GM18870 (cell line): ENCODE measurements at regions not wholly inside any gene's neighbourhood (a gene's known extent, or its start where the extent isn't known, plus 50 kb on each side); places are given as distances from the start of the nearest gene placed in this dataset.
"Not testable (repeated sequence)": the region's sequence is repeated elsewhere in the genome, so short reads cannot be mapped to it uniquely, and the experiment has no call there.

ENCODE experiments used
- ATAC-seq: cut with Tn5 transposase; IDR thresholded peaks from one replicate; pipeline ENCODE4 v1.9.1; 2021; ENCODE audit warnings: moderate library complexity; ENCODE audit not compliant: unreplicated experiment

DNA sequence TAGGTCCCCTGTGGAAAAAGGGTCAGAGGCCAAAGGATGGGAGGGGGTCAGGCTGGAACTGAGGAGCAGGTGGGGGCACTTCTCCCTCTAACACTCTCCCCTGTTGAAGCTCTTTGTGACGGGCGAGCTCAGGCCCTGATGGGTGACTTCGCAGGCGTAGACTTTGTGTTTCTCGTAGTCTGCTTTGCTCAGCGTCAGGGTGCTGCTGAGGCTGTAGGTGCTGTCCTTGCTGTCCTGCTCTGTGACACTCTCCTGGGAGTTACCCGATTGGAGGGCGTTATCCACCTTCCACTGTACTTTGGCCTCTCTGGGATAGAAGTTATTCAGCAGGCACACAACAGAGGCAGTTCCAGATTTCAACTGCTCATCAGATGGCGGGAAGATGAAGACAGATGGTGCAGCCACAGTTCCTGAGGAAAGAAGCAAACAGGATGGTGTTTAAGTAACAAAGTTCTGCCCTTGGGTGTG, 165.8 kb downstream of the RPIA start:
- ATAC-seq: no peak

DNA sequence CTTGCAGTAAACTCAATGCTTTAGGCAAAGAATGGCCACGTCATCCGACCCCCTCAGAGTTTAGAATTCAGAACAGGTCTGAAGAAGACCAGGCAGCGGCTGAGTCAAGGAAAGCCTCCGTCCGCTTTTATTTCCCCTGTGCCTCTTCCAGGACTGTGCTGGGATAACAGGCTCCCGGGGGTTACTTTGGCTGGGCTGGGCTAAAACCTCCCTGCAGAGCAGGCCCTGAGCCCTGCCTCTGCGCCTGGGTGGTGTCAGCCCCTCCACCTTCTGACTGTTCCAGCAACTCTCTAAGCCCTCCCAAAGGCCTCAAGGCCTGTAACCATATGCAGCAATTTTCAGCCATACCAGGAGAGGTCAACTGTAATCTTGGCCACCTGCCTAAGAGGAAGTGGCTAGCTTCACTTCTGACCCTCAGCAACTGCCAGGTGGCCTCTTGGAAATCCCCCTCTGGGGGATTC, 166.5 kb downstream of the RPIA start:
- ATAC-seq: no peak

DNA sequence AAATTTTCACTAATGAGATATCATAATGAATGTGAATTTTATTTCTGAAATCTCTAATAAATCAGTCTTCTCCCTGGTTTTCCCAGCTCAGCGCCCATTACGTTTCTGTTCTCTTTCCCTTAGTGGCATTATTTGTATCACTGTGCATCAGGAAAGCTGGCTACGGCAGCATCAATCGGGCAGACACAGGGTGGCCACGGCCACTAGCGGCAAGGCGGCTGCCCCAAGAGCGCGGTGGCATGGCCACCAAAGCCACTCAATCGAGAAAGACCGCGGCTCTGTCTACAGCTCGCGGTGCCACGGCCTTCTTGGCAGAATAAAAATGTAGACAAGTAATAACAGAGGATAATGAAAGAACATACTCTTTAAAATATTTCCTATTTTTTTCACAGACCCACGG, 168.0 kb downstream of the RPIA start:
- no peak for ATAC-seq

DNA sequence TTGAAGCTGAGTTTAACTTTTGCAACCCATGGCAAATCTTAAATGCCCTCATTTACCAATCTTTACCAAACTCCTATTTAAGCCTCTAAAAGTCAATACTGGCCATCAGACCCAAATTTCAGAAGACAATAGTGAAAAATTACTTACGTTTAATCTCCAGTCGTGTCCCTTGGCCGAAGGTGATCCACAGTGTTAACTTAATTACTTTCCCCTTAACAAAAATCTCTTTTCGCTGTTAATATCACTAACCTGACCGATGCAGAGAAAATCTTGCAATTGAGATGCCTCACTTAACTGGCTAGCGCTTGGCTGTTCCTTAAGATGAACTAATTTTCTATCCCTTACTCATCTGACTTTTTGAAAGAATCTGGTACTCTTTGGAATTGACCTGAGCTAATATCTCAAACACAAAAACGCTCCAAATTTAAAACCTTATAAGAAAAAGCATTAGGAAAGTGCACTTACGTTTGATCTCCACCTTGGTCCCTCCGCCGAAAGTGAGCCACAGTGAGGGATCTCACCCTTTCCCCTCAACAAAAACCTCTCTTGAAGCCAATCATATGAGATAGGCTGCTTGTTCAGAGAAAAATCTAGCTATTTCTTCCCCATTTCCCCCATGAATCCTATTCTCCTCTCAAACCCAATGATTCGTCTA, 169.1 kb downstream of the RPIA start:
- no peak for ATAC-seq

DNA sequence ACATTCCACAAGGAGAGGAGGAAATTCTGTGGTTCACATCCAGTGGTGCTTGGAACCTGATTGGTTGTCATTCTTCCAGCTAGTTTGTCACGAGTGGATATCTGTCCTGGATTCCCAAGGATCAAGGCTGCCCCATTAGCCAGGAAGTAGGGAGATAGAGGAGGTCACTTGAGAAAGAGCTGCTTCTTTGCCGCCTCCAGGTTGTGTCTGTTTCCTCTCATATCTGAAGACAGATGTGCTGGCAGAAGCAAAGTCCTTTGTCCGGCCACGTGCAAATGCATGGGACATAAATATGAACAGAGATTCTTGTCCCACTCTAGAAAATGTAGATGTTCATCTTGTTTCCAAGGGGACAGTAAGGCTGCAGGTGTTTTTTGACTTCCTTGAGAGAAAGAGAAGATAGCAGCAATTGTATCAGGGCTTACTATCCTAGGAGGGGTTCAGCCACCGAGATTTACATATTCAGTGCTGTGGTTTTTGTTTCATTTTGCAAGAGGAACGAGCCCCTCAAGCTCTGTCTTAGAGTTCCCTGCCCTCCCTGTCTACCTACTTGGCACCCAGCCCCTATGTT, 174.4 kb downstream of the RPIA start:
- no peak for ATAC-seq

DNA sequence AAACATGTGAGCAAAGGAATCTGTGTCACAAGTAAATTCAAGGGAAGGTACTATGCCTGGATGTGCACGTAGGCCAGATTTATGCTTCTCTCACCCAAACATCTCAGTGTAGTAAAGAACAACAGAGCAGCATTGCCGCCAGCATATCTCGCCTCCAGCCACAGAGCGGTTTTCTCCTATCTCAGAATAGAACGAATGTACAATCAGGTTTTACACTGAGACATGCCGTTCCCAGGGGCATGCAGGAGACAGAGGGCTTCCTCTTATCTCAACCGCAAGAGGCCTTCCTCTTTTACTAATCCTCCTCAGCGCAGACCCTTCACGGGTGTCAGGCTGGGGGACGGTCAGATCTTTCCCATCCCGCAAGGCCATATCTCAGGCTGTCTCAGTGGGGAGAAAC, 175.3 kb downstream of the RPIA start:
- ATAC-seq: no peak

DNA sequence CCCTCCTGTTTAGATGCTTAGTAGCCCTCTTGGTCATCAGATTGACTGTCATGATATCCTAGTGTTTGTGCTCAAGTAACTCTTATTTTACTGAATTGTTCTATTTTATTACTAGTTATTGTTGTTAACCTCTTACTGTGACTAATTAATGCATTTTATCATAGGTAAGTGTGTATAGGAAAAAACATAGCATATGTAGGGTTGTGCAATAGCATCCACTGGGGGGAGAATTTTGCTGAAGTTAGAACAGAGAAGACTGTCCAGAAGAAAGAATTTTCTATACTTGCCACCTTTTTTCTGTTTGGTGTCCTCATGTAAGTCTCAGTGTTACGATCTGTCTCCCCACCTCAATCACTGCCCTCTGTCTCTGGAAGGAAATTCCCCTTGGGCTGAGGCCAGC, 177.4 kb downstream of the RPIA start:
- ATAC-seq: no peak

DNA sequence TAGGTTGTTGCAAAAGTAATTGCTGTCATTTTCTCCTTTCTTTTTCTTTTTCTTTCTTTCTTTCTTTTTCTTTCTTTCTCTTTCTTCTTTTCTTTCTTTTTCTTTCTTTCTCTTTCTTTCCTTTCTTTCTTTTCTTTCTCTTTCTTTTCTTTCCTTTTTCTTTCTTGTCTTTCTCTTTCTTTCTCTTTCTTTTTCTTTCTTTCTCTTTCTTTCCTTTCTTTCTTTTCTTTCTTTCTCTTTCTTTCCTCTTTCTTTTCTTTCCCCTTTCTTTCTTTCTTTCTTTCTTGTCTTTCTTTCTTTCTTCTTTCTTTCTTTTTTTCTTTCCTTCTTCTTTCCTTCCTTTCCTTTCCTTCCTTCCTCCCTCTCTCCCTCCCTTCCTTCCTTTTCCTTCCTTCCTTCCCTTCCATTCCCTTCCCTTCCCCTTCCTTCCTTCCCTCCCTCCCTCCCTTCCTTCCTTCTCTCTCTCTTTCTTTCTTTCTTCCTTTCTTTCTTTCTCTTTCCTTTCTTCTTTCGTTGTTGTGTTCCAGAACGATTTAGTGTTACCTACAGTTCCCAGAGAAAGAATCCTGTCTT, 178.9 kb downstream of the RPIA start:
- no peak for ATAC-seq

DNA sequence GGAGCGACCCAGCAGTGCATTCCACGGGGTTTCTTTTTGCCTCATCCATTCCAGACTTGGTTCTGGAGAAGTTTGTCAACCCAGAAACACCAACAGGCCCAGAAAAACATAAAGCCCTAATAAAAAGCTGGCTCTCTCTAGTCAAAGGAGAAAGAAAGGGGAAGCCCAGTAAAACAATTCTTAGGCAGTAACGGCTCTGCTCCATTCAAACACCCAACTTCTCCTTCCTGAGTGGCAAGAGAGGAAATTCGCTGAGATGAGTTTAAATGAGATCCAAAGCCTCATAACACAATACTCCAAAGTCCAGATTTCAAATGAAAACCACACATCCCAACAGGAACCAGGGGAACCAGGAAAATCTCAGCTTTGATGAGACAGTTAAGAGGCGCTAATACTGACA, 179.9 kb downstream of the RPIA start:
- ATAC-seq: no peak

DNA sequence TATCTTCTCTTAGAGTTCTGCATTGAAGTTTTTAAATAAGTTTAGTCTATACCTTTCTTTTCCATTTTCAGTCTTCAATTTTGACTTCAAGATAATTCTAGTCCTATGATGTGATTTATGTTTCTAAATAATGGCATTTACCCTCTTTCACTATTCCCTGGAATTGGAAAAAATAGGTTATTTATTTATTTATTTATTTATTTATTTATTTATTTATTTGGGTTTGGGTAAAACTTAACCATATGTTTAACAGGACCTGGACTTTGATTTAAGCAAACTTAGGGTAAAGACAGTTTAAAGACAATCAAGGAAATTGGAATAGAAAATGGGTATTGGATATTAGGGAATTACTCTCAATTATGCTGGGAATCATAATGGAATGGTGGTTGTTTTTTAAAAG, 182.1 kb downstream of the RPIA start:
- no peak for ATAC-seq

DNA sequence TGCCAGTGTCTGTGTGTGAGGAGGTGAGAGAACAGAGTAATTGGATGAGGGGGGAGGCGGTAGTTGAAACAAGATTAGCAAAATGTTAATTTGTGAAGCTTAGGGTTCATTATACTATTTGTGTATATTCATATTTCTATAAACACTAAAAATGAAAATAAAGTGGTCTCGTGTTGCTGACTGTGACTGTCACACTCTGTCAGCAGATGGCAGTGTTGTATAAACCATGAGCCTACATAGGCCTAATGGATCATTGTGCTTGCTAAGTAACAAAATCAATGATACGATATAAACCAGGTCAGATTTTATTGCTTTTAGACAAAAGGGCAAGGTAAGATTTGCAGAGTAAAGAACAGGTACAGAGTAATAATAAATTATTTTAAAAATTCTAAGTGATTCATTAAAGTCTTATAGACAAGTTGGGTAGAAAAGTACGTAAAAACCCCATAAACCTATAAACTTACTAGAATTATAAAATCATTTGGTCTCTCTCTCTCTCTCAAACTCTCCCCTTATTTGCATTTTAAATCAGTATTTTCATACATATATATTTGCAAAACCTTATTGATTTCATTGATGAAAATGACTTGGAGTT, 182.7 kb downstream of the RPIA start:
- no peak for ATAC-seq

DNA sequence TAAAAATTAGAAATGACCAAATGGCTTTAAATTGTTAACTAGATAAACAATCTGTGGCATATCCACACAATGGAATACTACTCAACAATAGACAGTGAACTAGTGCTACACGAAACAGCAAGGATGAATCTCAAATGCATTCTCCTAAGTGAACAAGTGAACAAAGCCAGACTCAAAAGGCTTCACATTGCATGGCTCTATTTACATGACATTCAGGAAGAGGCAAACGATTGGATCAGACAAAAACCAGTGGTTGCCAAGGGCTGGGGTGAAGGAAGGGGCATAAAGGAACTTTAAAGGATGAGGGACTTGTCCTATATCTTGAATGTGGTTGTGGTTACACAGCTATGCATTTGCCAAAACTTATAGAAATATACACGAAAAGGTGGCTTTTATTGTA, 184.3 kb downstream of the RPIA start:
- no peak for ATAC-seq

DNA sequence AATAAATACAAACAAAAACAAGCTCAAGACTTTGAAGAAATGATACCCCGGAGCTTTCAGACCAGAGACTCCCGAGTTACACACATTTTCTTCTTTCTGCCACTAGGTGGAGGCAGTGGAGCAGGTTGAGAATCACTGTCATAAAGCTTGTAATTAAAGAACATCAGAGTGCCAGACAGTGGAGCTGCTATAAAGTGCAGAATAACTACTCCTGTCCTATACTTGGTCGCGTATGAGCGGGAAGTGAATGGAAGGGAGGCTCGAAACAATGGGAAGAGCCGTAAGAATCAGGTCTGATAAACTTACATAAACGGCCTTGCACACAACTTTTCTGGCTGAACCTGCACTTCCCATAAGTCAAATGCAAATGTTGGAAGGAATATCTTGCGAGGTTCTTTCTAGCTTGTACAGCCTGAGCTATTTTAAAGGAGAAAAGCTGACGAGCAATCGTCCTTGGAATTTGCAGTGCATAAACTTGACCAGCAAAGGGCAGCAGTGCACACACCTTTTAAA, 189.0 kb downstream of the RPIA start:
- ATAC-seq: no peak

DNA sequence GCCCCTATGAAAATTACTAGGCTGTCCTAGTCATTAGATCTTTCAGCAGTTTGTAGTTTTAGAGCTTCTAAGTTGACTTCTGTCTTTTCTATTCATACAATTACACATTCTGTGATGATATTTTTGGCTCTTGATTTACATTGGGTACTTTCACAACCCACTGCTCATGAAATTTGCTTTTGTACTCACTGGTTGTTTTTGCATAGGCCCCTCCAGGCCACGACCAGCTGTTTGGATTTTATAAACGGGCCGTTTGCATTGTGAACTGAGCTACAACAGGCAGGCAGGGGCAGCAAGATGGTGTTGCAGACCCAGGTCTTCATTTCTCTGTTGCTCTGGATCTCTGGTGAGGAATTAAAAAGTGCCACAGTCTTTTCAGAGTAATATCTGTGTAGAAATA, 193.8 kb downstream of the RPIA start:
- no peak for ATAC-seq

DNA sequence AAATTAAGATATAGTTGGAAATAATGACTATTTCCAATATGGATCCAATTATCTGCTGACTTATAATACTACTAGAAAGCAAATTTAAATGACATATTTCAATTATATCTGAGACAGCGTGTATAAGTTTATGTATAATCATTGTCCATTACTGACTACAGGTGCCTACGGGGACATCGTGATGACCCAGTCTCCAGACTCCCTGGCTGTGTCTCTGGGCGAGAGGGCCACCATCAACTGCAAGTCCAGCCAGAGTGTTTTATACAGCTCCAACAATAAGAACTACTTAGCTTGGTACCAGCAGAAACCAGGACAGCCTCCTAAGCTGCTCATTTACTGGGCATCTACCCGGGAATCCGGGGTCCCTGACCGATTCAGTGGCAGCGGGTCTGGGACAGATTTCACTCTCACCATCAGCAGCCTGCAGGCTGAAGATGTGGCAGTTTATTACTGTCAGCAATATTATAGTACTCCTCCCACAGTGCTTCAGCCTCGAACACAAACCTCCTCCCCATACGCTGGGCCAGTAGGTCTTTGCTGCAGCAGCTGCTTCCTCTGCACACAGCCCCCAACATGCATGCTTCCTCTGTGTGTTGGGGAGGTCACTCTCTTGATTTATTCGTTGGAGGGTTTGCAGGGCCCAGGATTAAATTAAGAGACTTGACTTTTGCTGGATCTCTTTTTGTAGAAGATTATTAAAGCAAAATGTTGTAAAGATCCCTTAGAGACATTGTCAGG, 194.4 kb downstream of the RPIA start:
- no peak for ATAC-seq

DNA sequence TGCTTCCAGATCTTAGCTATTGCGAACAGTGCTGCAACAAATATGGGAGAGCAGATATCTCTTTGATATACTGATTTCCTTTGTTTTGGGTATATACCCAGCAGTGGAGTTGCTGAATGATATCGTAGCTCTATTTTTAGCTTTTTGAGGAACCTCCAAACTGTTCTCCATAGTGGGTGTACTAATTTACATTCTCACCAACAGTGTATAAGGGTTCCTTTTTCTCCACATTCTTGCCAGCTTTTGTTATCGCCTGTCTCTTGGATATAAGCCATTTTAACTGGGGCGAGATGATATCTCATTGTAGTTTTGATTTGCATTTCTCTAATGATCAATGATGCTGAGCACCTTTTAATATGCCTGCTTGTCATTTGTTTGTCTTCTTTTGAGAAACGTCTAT, 196.0 kb downstream of the RPIA start:
- ATAC-seq: not testable (repeated sequence)

DNA sequence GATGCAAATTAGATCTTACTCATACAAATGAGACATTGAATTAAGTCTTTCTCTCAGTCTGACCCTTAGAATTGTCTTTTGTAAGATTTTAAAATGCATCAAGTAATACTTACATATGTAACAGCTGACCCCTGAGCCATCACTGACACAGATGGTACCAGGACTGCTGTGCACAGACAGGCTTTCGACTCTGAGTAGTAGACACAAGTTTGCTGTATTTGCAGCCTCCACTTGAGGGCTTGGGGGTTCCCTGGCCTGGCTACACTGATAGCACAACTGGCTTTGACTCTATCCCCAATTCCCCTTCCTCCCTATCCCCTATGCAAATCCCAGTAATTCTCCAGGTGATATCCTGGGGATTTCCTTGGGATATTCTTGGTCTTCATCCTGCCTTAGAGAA, 200.7 kb downstream of the RPIA start:
- no peak for ATAC-seq

DNA sequence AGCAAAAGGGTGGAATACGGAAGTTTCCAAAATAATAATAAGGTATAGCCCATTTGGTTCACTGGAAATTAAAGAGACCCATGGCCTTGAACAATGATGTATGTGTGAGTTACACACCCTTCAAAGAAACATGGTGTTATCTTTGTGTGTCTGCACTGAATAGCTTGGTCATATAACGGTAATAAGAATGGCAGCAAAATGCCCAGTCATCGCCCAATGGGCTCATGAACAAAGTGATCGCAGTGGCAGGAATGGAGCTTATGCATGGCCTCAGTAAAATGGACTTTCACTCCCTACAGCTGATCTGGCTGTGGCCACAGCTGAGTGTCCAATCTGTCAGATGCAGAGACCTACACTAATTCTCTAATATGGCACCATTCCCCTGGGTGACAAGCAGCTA, 201.3 kb downstream of the RPIA start:
- no peak for ATAC-seq

DNA sequence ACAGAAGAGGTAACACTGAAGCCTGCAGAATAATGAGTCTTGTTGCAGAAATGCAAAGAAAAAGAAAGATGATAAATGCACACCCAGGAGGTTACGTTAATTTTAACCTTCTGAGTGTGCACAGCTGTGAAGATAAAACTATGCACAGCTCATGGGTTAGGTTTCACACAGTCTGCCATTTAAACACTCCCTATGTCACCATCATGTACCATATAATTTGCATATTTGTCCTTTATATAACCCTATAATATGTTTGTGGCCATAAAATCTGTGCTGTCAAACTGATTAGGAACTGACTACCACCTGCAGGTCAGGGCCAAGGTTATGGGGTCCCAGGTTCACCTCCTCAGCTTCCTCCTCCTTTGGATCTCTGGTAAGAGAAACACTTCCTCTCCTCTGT, 205.5 kb downstream of the RPIA start:
- ATAC-seq: no peak

DNA sequence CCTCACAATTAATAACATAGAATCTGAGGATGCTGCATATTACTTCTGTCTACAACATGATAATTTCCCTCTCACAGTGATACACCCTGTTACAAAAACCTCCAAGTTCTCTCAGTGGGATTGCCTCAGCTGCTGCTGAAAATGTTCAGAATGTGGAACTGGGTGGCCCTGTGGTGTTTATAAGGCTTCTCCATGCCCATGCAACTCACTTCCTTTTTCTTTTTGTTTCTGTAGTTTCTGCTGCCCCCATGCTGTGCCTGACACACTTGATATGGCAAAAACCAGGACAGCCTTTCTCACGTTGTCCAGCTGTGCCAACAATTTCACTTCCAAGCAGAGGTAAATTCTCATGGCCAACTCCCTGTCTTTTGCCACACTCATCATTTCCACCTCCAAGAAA, 206.2 kb downstream of the RPIA start:
- ATAC-seq: no peak

DNA sequence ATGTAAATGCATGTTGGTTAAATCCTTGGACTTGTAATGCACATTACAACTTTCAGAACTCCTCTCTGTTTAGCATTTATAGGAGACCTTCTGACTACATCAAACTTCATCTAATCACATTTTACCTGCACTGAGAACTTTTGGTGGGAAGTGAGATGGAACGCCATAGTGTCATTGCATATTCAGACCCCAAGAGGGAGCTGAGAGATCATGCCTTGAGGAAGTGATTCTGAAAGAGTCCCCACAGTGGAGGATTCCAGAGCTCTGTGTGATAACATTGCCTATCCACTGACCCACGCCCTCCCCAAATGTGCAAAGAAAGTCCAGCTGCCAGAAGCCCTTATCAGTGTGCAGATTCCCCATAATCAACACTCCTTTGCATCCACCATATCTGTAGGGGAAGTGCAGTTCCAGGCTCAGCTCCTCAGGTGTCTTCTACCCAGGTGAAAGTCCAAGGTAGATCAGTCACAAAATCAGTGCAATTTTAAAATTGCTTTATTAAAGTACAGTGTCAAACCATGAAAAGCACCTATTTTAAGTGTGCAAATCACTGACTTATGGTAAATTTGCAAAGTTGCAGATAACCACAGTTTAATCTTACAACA, 212.4 kb downstream of the RPIA start:
- ATAC-seq: no peak
